Daoy (cell line): ENCODE measurements at regions not wholly inside any gene's neighbourhood (a gene's known extent, or its start where the extent isn't known, plus 50 kb on each side); places are given as distances from the start of the nearest gene placed in this dataset.
A peak's percentile ranks its signal among the peaks of the same experiment; 100 is the strongest.

Experiments used
- DNase-seq: peaks from one replicate; pipeline ENCODE4 v3.0.0-alpha.2; 2015; ENCODE audit warnings: low read depth

DNA sequence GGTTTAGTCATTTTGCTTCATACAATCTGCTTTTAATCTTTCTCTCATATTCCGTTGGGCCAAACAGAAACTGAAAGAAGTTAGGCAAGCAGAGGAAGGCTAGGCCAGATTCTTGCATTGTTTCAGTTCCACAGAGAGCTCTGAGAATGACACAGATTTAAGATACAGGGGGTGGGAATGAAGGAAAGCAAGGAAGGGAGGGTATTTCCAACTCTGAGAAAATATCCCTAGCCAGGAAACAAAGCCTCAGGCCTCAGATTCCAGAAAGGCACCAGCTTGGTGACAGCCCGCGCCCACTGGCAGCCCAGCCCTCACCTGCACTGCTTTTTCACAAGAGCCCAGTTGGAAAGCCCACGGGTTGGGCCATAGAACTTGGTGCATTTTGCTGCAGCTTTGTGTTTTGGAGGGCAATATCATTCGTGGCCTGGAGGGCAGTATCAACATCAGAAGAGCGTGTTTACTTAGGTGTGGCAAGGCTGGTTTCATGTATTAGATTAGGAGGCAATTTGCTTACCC lies 63.5 kb downstream of the ENC1 start:
- peak; percentile 65 for DNase-seq

DNA sequence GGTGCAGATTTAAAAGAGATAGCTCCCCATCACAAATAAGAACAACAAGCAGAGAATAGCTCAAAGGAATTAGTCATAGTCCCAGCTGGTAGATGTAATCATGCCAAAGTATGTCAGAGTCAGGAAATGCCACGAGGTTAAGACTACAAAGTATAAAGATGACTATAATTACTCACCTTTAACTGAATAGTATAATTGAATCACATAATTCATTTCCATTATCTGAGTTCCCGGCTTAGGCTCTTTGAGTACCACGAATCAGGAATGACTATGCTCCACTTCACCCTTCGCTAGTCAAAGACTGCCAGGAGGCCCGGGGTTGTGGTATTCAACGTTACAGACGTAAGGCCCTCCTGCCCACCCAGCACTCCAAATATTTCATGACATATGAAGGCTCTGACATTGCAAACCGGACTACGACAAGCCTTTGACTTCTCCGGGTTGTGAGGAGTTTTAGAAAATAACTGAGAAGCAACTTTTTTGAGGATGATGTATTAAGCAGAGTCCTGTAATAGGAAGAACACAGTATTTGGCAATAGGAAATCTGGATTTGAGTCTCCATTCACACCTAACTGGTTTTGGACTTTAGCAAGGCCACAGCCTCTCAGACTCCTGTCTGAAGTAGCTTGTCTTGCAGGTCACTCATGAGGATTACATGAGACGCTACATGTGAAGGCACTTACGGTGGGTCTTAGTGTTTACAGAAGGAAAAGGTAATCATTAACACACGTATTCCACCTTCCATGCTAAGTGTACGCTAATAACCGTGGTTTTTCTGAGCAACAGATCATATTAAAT lies 64.6 kb downstream of the ENC1 start:
- DNase-seq: peak; percentile 85

DNA sequence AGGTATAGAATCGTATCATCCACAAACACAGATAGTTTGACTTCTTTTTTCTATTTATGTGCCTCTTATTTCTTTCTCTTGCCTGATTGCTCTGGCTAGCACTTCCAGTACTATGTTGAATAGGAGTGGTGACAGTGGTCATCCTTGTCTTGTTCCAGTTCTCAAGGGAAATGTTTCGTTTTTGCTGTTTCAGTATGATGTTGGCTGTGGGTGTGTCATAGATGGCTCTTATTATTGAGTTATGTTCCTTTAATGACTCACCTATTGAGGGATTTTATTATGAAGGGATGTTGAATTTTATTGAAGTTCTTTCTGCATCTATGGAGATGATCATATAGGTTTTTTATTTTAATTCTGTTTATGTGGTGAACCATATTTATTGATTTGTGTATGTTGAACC lies 70.3 kb downstream of the ENC1 start:
- no peak for DNase-seq

DNA sequence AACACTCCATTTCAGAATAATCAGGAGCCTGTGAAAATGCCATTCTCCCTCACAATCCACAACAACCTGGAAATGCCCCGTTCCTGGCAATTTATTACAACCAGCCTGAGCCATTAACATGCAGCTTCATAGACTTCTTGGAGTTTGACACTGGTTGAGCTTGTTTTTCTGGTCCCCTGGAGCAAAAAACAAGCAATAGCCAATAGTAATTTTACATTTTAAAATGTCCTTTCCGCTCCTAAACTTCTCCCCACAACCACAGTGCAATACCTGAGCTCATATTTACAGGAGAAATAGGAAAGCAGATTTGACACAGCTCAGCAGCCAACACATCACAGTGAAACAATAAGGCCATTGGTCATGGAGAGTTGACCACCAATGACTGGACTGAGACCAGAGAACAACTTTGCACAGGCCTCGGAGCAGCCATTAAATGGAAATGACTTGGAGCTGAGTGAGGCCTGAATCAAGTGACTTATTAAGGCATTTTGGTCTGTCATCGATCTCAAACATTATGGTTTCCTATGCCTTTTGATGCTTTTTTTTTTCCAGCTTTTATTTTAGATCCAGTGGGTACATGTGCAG lies 73.0 kb downstream of the ENC1 start:
- no peak for DNase-seq

DNA sequence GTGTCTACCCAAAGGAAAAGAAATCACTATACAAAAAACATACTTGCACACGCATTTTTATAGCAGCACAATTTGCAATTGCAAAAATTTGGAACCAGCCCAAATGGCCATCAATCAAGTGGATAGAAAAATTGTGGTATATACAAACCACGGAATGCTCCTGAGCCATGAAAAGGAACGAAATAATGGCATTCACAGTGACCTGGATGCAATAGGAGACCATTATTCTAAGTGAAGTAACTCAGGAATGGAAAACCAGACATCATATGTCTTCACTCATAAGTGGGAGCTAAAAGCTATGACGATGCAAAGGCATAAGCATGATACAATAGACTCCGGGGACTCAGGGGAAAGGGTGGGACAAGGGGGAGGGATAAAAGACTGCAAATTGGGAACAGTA lies 78.4 kb downstream of the ENC1 start:
- no peak for DNase-seq

DNA sequence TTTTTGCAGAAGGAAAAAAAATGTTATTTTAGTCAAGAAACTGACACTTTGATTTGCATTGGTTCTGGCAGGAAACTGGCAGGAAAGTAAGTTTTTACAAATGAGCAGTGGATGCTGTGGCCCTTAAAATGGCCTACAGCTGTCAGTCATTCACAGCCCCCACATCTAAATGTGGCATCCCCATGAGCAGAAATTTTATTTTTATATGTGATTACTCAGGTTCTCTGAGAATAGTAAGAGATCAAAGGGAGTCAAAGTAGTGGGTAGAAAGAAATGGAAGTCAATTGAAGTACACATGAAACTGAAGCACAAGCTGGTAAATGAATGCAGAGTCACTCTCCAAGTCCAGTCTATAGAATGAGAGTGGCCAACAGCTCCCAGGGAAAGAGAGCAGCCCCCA lies 80.3 kb downstream of the ENC1 start:
- DNase-seq: no peak

DNA sequence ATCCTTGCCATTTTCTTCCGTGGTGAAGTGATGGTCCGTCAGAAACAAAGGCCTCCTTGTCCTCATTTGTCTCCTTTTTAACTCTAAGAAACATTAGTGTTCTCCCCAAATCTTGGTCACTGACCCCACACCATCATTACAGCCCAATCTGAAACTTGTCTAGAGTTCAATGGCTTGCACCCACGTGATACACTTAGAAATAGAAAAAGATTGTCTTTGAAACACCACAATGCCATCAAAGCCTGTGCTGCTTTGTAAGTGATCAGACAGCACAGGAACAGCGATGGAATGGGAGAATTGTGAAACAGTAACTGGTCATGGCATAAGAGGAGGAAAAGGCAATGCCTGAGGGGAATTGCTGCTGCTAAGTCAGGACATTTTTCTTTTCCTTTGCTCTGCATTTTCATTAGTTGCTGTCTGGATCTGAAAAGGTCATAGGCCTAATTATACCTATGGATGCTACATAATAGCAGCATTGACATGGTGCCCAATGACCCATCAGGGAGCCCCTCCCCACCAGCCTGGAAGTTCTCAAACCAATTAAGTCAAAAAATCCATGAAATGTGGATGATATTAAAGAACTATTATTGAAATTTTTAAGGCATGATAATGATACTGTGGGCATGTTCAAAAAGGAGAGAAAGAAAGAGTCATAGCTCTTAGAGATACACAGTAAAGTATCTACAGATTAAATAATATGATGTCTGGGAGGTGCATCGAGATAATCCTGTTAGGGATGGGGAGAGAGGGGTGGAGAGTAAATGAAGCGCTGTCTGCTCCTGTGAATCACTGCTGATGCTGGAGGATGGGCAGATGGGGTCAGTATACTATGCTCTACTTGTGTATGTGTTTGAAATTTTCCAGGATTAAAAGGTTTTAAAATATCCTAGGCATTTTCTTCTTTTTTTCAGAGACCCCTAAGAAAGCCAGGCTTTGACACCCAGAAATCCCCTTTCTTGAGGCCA lies 83.6 kb downstream of the ENC1 start:
- DNase-seq: no peak

DNA sequence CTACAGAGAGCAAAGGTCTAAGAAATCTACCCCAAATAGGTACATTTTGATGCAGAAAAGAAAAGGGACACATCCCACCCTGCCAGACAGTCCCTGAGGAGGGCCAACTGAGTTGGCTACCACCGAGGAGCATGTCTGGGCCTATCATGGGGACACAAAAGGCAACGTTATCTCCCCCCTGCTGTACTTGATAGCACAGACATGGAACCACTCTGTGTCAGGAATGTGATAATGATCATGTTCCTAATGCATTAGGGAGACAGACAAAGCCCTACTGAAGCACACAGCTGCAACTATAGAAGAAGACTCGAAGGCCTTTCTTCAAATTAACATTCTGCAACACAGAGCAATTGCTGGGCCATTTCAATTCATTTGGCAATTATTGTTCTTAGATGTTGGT lies 84.5 kb downstream of the ENC1 start:
- no peak for DNase-seq

DNA sequence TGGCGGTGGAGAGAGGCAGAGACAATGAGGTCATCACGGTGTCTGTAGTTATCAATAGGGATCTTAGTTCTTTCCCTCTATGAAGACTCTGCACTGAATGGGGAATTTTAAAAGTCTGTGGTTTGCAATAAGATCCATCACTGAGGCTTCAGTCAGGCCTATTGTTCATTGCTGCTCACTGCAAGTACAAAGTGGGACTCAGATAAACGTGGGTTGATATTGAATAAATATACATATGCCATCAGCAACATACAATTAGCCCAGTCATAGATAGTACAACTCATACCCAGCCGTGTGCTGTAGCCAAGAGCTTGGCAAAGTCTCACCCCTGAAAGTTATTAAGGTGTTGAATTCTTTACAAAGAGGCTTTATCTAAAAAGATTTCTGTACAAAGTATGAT lies 88.4 kb downstream of the ENC1 start:
- peak; percentile 45 for DNase-seq

DNA sequence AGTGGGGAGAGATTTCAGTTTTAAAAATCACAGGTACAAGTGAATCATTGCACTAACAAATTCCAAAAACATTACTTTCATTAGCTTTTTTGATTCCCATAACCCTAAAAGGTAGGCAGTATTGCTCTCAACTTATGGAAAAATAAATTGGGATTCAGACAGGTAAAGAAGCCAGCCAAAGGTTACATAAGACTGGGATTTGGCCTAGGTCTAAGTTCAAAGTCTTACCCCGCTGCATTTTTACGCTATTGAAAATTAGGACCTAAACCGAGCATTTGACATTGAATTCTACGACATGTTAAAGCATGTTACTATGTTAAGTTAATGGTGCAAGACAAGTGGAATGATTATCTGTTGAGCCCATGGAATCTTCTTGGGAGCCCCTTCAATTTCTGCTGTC lies 89.6 kb downstream of the ENC1 start:
- no peak for DNase-seq

DNA sequence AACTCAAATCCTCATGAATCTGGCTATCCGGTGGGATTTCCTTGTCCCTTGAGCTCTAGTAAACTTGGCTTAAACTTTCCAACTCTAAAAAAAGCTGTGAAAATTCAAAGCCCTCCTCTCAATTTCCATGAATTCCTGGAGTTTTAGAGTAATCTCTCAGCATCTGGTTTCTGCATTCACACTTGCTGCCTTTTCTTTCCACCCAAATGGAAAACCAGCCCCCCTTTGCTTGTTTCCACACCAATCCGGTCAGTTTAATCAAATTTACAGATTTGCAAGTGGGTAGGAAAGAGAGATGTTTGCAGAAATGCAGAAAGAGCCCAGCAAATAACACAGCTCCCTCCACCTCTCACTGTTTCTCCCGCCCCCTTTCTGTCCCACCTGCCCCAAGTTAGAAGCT lies 91.1 kb downstream of the ENC1 start:
- DNase-seq: no peak

DNA sequence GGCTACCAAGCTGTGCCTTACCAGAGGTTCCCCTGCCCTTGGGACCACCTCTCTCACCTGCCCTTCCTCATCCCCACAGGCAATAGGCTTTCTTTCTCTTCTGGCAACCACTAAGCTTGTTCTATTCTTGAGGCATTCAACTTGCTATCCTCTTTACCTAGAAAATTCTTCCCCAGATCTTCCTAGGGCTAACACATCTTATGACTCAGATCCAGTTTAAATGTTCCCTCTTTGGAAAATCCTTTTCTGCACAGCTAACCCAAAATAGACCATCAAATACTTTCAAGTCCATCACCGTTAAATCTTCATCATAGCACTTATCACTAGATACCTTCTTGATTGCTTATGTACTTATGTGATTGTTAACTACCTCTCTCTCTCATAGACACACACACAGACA lies 93.7 kb downstream of the ENC1 start:
- DNase-seq: no peak

DNA sequence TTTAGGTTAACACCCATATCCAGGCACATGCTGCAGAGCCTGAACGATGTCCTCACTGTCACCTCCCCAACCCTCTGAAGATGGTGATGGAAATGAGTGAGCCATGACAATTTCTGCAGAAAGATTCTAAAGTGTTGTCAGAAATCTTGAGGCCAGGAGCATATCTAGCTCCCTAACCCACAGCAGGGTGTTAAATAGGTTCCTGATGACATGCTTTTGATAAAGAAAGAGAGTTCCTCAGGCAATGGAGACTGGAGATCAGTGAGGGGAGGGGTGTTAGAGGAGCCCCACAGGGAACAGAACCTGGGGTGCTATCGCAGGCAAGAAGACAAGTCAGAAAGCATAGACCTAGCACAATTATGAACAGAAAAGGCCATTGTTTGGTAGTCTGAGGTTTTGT lies 95.7 kb downstream of the ENC1 start:
- DNase-seq: no peak

DNA sequence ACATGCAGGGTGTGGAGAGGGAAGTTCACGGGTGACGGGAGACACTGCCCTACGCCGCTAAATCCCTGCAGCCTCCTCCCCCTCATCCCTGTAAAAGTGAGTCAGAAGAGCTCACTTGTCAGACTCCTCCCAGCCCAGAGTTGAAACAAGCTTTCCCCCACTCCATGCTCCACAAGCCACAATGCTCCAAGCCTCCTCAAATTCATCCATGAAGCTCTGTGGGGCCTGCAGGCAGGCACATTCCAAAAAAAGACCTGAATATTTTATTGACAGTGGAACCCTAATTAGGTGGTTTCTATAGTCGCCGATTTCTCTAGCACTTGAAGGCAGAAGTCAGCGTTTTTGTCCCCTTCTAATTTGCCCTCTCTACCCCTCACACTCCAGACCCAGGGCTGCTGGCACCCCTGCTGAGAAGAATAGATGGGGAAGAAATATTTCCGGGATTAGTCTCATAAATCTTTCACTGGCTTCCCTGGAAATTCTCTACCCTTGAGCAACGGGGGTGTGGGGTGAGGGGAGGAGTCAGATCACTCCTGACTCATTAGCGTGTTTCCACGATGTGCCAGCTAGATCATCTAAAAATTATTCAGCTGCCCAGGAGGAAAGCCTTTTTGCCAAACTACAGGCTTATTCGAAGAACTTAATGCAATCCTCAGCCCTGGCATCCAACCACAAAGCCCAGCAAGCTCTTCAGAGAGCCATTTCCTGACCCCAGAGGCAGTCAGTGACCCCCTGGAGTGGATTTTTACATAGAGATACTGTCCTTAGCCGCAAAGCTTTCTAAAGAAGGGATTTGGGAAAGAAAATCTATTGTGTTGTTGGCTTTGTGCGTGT lies 97.1 kb downstream of the ENC1 start:
- peak; percentile 95 for DNase-seq

DNA sequence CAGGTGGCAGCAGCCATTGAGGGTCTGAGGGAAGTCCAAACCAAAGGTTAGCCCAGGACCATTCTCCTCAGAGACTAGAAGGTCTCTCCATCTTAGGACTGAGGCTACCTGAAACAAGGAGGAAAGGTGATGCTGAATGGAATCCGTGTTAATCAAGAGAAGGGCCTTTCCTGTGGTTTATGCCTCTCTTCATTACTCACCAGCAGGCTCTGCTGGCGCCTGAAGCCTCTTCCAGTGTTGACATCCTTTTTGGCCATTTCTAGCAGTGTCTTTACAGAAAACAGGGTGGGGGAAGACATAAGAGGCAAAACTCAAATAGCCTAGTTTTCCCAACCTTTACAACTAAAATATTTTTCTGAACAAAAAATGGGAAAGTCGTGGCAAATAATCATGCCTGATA lies 98.0 kb downstream of the ENC1 start:
- DNase-seq: peak; percentile 60

DNA sequence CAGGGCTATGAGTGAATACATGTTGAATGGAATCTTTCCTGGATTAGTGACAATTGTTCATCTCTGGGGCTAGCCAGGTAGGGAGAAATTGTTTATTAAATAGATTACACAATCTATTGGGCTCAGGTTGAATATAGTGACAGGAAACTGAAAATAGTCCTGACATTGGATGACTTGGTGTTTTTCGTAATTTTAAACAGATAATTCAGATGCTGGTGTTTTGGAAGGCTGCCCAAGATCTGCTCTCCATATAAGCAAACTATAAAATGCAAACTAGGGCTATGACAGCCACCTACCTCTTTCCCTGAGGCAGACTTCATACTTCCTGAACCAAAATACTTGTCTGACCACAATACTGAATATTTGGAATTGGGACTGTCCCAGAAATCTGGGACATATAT lies 99.1 kb downstream of the ENC1 start:
- DNase-seq: peak; percentile 37

DNA sequence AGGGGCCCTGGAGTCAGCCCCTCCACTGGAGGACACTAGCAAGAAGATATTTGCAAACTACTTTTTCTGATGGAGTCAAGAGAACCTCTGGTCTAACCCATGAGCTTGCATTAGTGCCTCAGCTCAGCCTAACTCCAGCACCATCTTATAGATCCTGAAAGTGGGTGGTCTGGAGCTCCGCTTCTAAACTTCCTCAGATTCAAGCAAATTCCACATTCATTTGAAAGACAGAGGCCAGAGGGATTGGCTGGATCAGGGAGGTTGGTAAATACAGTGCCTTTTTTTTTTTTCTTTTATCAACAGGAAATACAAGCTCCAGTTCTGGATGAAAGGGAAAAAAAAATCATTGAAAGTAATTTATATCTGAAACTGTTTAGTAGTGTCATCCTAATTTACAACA lies 99.9 kb downstream of the ENC1 start:
- DNase-seq: no peak

DNA sequence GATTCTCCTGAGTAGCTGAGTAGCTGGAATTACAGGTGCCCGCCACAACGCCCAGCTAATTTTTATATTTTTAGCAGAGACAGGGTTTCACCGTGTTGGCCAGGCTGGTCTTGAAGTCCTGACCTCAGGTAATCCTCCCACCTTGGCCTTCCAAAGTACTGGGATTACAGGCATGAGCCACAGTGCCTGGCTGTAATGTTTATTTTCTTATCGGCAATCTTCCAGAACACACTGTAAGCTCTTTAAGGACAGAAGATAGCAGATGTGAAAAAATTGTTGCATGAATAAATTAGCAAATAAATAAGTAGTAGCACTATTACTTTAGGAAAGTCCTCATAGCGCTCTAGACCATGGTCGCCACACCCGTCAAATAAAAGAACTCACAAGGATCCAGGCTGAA lies 100.5 kb downstream of the ENC1 start:
- DNase-seq: no peak

DNA sequence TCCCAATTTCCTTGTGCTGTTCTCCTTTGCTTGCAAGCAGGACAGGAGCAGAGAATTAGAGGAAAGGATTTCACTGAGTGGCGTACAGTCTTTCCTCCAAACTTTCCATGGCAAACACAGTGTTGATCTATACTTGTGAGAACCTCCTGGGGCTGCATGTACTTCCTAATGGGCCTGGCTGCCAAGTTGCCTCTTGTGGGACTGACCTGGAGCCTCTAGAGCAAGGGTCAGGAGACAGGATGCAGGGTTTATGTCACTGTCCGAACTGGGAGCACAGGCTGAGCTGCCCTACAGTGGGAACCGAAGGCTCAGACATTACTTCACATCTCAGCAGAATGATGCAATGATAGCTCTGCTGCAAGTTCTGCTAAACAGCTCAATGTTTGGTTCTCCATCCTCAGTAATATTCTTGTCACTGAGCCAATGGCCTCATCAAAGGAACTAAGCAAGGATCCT lies 102.3 kb downstream of the ENC1 start:
- DNase-seq: no peak

DNA sequence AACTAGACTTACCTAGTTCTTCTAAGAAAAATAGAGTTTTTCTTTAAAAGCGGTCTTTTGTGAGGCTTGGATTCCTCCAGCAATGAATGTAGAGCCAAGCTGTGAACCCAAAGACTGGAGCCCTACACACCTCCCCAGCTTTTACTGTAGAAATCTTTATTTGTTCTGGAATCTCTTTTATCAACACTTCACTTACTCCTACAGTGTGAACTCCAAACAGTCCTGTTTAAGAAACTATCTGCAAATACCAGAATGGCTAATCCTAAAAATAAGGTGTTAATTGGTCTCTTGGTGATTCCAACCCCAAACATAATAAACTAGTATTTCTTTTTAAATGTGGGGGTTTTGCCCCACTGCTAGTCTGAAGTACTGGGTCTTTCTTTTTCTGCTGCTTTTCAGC lies 103.9 kb downstream of the ENC1 start:
- DNase-seq: no peak

DNA sequence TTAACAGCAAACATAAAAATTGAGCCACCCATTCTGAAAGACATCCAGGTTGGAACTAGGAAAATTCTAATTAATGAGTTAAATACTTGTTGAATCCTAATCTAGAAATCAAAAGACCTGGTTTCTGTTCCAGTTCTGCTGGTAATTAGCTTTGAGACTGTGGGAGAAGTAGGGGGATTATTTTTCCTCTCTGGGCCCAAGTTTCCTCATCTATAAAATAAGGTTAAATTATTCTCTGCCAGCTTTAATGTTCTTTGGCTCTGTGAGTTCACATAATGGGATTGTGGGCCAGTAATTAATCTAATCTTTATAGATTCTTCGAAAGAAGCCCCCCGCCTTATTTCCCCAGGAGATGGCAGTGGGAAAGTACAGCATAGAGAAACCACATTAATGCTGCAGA lies 104.6 kb downstream of the ENC1 start:
- no peak for DNase-seq
